ENCODE measurements at regions not wholly inside any gene's neighbourhood (a gene's known extent, or its start where the extent isn't known, plus 50 kb on each side); places are given as distances from the start of the nearest gene placed in this dataset.
"Not testable (repeated sequence)": the region's sequence is repeated elsewhere in the genome, so short reads cannot be mapped to it uniquely, and the experiment has no call there.

- DNase-seq (ENCODE audit: low read depth in 2 of 2): no peak
Measured at GRCh38 chr1:30569384-30569783, 154.0 kb downstream of the MATN1 start.

DNA sequence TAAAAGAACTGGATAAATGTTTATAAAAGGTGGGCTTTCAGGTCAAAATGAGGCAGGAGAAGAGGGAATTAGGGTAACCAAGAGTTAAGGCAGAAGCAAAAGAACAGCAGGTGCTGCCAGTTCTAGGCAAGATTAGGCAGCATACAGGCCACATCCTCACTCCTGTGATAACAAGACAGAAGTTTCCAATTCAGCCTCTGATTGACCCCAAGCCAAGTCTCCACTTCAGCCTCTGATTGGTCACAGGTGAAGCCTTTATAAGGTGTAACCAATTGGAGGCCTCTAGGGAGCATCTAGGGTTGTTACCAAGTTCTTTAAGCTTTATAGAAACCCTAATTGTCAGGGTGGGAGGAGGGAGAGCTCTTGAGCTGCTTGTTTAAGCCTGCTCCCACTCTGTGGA lies 160.8 kb downstream of the MATN1 start:
- no peak for DNase-seq (ENCODE audit: low read depth in 2 of 2)

- no peak for DNase-seq (ENCODE audit: low read depth in 2 of 2)
Measured at GRCh38 chr1:30551603-30552002, 171.8 kb downstream of the MATN1 start.

DNA sequence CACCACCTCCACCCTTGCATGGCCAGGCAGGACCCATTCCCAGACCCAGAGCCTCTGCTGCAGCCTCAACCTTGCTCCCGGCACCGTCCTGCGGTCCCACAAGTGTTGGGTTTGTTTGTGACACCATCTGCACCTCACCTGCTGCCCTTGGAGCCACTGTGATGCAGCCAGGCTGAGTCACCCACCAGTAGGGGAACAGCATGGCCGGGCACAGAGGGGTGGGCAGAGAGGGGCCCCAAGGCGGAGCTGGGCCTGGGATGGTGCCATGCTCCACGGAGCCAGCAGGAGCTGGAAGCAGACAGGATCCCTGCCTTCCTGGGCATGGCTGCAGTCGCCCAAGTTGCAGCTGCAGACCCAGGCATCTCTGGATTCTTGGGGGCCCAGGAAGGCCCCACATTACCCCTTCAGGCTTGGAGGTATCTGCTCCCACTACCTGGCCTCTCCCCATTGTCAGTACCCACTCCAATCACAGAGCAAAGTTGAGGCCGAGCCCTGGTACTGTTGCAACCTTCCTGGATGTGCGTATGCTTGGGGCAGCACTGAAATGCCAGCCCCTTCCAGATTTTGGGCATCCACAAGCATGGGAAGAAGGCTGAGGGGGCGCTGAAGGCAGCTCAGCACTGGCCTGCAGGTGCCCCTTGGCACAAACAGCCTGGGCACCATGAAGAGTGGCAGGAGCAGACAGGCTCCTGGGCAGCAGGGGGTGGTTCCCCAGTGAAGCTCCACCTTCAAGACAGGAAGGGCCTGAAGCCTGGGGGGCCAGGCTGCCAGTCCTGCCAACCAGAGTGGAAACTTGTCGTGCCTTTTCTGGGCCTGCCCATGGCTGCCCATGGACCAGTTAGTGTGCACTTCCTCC lies 172.8 kb downstream of the MATN1 start:
- no peak for DNase-seq (ENCODE audit: low read depth in 2 of 2)

DNA sequence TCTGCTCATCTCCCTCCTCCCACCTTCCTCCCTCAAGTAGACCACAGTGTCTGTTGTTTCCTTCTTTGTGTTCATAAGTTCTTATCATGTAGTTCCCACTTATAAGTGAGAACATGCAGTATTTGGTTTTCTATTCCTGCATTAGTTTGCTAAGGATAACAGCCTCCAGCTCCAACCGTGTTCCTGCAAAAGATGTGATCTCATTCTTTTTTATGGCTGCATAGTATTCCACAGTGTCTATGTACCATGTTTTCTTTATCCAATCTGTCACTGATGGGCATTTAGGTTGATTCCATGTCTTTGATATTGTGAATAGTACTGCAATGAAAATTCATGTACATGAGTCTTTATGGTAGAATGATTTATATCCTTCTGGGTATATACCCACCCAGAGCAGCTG lies 173.5 kb downstream of the MATN1 start:
- not testable (repeated sequence) for DNase-seq (ENCODE audit: low read depth in 2 of 2)

GRCh38 chr1:30548294-30548693 lies 175.1 kb downstream of the MATN1 start:
- DNase-seq (ENCODE audit: low read depth in 2 of 2): no peak

GRCh38 chr1:30547326-30547725 lies 176.1 kb downstream of the MATN1 start:
- DNase-seq (ENCODE audit: low read depth in 2 of 2): not testable (repeated sequence)

- DNase-seq (ENCODE audit: low read depth in 2 of 2): no peak
Measured at GRCh38 chr1:30545365-30545764, 178.0 kb downstream of the MATN1 start.

GRCh38 chr1:30541721-30542485 lies 181.5 kb downstream of the MATN1 start:
- no peak for DNase-seq (ENCODE audit: low read depth in 2 of 2)

- no peak for DNase-seq (ENCODE audit: low read depth in 2 of 2)
Measured at GRCh38 chr1:30540611-30541192, 182.7 kb downstream of the MATN1 start.

DNA sequence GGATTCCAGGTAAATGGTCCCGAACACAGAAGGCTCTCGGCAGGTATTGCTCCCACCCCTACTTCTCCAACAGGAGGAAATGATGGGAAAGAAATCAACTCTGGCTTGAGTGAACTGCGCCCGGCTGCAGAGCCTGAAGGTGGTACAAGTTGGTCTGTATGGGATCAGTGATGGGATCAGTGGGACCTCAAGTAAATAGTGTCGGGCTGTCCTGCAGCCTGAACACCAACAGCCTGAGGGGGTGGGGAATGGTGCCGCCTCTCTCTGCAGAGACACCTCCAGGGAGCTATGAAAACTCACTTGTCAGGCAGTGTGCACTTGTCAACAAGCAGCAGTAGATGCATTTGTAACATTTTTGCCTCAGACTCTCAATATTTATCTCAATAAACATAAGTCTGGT lies 183.5 kb downstream of the MATN1 start:
- DNase-seq (ENCODE audit: low read depth in 2 of 2): no peak

- DNase-seq (ENCODE audit: low read depth in 2 of 2): no peak
Measured at GRCh38 chr1:30538993-30539867, 184.2 kb downstream of the MATN1 start.

GRCh38 chr1:30538226-30538992 lies 185.0 kb downstream of the MATN1 start:
- DNase-seq (ENCODE audit: low read depth in 2 of 2): no peak

DNA sequence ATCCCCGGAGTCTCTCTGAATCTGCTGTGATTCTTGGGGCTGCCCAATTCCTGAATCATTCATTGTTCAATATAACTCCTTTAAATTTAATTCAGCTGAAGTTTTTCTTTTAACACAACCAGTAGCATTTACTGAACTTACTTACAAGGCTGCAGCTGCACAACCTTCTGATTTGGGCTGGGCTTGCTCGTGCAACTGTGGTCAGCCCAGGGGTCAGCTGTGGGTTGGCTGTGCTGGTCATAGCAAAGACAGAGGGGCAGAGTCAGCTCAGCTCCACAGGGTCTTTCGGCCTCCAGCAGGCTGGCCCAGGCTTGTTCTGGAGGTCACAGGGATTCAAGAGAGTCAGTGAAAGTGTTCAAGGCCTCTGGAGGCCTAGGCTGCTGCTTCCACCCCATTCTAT lies 186.1 kb downstream of the MATN1 start:
- no peak for DNase-seq (ENCODE audit: low read depth in 2 of 2)

GRCh38 chr1:30536530-30536929 lies 186.9 kb downstream of the MATN1 start:
- no peak for DNase-seq (ENCODE audit: low read depth in 2 of 2)

DNA sequence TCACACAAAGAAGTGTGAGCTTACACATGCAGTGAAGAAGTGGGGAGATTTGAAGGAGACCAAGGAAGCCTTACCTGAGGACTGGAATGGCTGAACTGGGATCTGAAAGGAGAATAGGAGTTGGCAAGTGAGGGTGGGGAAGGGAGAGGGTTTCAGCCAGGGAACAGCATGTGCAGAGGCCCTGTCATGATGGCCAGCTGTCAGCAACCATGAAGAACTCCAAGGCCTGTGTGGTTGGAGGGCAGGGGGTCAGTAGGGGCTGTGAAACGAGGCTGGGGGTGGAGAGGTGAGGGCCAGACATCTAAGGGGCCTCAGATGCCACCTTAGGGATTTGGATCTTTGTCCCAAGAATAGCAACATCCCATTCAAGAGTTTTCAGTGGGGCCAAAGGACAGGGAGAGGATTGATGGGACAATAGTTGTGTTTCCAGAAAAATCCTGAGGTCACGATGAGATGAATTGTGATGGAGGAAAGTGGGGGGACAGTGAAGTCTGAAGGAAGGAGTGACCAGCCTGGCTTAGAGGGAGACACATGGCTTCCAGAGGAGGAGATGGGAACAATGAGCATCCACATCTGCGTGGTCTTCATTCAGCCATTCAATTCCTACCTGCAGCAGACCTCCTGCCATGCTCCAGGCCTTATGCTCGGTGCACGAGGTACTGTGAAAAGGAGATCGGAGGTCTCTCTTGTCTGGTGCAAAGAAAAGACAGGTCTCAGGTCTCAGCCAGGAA lies 187.6 kb downstream of the MATN1 start:
- no peak for DNase-seq (ENCODE audit: low read depth in 2 of 2)

DNA sequence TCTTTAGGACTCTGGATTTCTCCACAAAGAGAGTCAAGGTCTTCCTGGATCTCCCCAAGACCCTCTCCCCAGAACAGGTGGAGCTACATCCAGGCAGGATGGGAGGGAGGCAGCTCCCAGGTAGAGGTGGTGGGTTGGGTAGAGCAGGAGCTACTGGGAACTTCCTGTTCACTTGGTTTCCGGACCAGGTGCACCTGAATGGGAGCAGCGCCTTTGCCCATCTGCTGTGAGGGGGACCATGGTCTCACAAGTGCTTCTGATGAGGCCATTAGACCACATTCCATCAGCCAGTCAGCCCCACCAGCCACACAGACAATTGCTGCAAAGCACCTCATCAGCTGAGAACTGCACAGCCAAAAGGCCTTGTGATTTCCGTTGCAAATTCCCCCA lies 188.8 kb downstream of the MATN1 start:
- DNase-seq (ENCODE audit: low read depth in 2 of 2): no peak

- DNase-seq (ENCODE audit: low read depth in 2 of 2): no peak
Measured at GRCh38 chr1:30533796-30534550, 189.4 kb downstream of the MATN1 start.

GRCh38 chr1:30533141-30533540 lies 190.2 kb downstream of the MATN1 start:
- no peak for DNase-seq (ENCODE audit: low read depth in 2 of 2)

- no peak for DNase-seq (ENCODE audit: low read depth in 2 of 2)
Measured at GRCh38 chr1:30532621-30533020, 190.8 kb downstream of the MATN1 start.
